Suprapubic skin (tissue), 4 donors: ENCODE measurements at regions not wholly inside any gene's neighbourhood (a gene's known extent, or its start where the extent isn't known, plus 50 kb on each side); places are given as distances from the start of the nearest gene placed in this dataset.

Source experiments
- DNase-seq, 2 donors: peaks; one replicate each; pipeline ENCODE4 v3.0.0-alpha.2; 2019; ENCODE audit warnings: low spot score in 2 of 2
- H3K27ac ChIP-seq: fragments of 200-600 bp; sonication (generic); one replicate; pipeline ENCODE4 v1.5.1; 2019
- H3K27me3 ChIP-seq: fragments of 200-600 bp; sonication (generic); one replicate; pipeline ENCODE4 v1.5.1; 2019
- H3K36me3 ChIP-seq: fragments of 200-600 bp; sonication (generic); one replicate; pipeline ENCODE4 v1.5.1; 2019
- H3K4me1 ChIP-seq: fragments of 200-600 bp; sonication (generic); one replicate; pipeline ENCODE4 v1.5.1; 2019
- H3K4me3 ChIP-seq: fragments of 200-600 bp; sonication (generic); one replicate; pipeline ENCODE4 v1.5.1; 2019; ENCODE audit warnings: mild to moderate bottlenecking
- H3K9me3 ChIP-seq: fragments of 200-600 bp; sonication (generic); one replicate; pipeline ENCODE4 v1.5.1; 2019
- EP300 ChIP-seq: sonication (generic); formaldehyde crosslinking; IDR thresholded peaks from one replicate; pipeline ENCODE4 v1.6.1; 2017; ENCODE audit warnings: antibody characterized with exemption
- POLR2A ChIP-seq, 2 donors: fragments of 450-650 bp; IDR thresholded peaks; one replicate each; pipeline ENCODE4 v1.6.1; 2017; ENCODE audit warnings: antibody characterized with exemption in 2 of 2, mild to moderate bottlenecking in 2 of 2, moderate library complexity in 2 of 2
- POLR2AphosphoS5 ChIP-seq, 3 donors: sonication (generic); formaldehyde crosslinking; IDR thresholded peaks; one replicate each; pipeline ENCODE4 v1.6.1; 2017; ENCODE audit warnings: antibody characterized with exemption in 3 of 3
- whole genome bisulfite sequencing: methylation state at CpG from one replicate; pipeline ENCODE4 v1.1.5; 2018; 5-methylcytosine and 5-hydroxymethylcytosine counted together
- TF ChIP-seq, protein P1 (sequence below), 2 donors: fragments of 200-600 bp in 1 of 2; fragments of 450-650 bp in 1 of 2; sonication (generic) in 1 of 2; IDR thresholded peaks; one replicate each; pipeline ENCODE4 v1.5.1; 2016 to 2019; ENCODE audit warnings: antibody characterized with exemption in 2 of 2, mild to moderate bottlenecking in 1 of 2, moderate library complexity in 1 of 2

DNA sequence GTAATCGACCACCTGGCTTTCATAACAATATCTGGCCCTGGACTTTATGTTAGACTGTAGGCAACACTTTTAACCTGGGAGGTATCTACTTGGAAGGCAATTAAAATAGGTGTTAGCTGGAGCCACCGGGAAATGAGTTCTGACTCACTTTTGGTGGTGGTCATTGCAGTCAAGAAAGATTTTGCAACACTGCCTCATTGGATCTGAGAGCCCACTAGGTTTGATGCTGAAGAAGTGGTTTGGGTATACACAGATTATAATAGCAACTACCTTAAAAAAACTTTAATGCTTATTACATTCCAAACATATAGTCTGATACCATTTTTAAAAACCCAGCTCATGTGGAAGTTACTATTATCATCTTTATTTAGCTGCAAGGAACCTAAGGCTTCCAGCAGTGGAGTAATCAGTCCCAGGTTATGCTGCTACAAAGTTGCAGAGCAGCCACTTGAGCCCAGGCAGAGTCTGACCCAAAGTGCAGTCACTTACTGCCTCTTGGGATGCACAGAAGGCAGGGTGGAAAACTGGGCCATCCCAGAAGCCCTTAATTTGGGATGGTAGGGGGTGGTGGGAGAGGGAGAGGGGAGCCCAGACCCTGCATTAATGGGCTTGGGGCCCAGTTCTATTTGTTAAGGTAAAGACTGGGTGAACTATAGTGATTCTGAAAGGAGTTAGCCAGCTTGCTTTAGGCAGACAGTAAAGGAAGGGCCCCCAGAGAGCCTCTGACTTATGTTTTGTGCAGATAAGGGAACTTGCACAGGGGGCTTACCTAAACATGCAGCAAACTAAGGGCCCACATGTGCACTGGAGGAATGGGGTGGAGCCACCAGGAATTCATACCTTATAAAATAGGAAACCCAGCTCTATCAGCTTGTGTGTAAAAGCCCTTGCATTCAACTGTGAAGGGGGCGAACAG is 149.4 kb downstream of the SNX19 start:
- no peaks in the 10 kb centered on the region for H3K27me3 ChIP-seq
- TF ChIP-seq, protein P1, sequence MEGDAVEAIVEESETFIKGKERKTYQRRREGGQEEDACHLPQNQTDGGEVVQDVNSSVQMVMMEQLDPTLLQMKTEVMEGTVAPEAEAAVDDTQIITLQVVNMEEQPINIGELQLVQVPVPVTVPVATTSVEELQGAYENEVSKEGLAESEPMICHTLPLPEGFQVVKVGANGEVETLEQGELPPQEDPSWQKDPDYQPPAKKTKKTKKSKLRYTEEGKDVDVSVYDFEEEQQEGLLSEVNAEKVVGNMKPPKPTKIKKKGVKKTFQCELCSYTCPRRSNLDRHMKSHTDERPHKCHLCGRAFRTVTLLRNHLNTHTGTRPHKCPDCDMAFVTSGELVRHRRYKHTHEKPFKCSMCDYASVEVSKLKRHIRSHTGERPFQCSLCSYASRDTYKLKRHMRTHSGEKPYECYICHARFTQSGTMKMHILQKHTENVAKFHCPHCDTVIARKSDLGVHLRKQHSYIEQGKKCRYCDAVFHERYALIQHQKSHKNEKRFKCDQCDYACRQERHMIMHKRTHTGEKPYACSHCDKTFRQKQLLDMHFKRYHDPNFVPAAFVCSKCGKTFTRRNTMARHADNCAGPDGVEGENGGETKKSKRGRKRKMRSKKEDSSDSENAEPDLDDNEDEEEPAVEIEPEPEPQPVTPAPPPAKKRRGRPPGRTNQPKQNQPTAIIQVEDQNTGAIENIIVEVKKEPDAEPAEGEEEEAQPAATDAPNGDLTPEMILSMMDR (IDR thresholded peaks at IDR 0.05): no peak
- no peak for TF ChIP-seq EP300
- TF ChIP-seq POLR2A (IDR thresholded peaks at IDR 0.05): no peak
- no peak for TF ChIP-seq POLR2AphosphoS5 (IDR thresholded peaks at IDR 0.05)
- no peaks in the 10 kb centered on the region for H3K36me3 ChIP-seq
- no peak for DNase-seq
- H3K4me3 ChIP-seq: no peak overlapping the region
- peaks cover 20% of the 10 kb centered on the region for H3K4me1 ChIP-seq
- H3K9me3 ChIP-seq: no peaks in the 10 kb centered on the region
- no peak overlapping the region for H3K27ac ChIP-seq
- WGBS: 70% methylated on average over 3 of the region's 3 CpGs

DNA sequence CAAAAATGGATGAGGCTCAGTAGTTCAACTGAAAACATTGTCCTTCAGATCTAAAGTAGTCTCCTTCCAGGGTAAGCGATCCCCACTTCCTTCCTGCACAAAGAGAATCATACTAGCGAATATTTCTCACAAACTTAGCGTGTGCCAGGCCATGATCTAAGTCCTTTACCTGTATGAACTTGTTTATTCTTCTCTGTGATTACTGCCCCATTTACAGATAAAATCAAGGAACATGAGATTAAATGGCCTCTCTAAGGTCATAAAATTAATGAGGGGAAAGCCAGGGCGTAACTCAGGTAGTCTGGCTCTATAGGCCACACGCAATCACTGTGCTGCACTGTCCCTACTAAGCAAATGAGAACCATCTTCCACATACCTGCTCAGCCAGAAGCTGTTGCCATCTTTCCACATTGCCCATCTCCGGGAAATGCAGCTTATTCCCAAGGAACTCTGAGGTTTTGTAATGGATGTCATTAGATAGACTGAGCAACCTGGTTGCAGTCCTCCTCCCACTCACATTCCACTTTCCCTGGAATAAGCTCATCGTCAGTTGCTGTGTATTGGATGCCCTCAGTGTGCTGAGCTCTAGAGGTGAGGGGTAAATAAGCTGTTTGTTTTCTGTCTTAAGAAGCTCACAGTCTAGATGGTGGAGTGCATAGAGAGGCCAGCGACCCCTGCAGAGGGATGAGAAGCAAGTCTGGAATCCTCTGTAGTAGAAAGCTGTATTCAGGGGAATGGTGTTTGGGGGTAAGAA is 146.3 kb downstream of the SNX19 start:
- no peak overlapping the region for H3K27ac ChIP-seq
- no peaks in the 10 kb centered on the region for H3K36me3 ChIP-seq
- TF ChIP-seq EP300 (no peak), POLR2AphosphoS5 (IDR thresholded peaks at IDR 0.05) (no peak), POLR2A (IDR thresholded peaks at IDR 0.05) (no peak)
- TF ChIP-seq, protein P1 (IDR thresholded peaks at IDR 0.05): no peak
- WGBS: 62% methylated on average over 8 of the region's 8 CpGs
- DNase-seq: no peak
- no peaks in the 10 kb centered on the region for H3K27me3 ChIP-seq
- no peak overlapping the region for H3K4me3 ChIP-seq
- H3K4me1 ChIP-seq: peaks cover 34% of the 10 kb centered on the region
- no peaks in the 10 kb centered on the region for H3K9me3 ChIP-seq

DNA sequence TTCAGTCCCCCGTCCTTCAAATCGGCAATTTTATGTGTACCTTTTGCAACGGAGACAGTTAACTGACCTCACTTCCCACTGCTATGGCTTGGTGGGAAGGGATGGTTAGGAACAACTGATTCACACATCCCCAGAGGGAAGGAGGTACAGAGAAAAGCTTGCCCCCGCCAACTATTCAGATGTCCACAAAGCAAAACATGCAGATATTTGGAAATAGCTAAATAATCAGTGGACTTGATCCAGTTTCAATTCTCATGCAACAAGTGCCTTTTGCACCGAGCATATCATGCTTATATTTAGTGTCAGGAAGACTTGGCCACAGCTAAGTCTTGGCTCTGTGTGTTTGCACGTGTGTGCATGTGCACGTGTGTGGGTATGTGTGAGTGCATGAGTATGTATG is 144.6 kb downstream of the SNX19 start:
- no peaks in the 10 kb centered on the region for H3K36me3 ChIP-seq
- 56% methylated on average over 7 of the region's 7 CpGs for WGBS
- peaks cover 38% of the 10 kb centered on the region for H3K4me1 ChIP-seq
- TF ChIP-seq POLR2AphosphoS5 (IDR thresholded peaks at IDR 0.05) (no peak), POLR2A (IDR thresholded peaks at IDR 0.05) (no peak), EP300 (no peak)
- TF ChIP-seq, protein P1 (IDR thresholded peaks at IDR 0.05): no peak
- no peaks in the 10 kb centered on the region for H3K9me3 ChIP-seq
- H3K27me3 ChIP-seq: no peaks in the 10 kb centered on the region
- no peak overlapping the region for H3K27ac ChIP-seq
- no peak overlapping the region for H3K4me3 ChIP-seq
- no peak for DNase-seq

DNA sequence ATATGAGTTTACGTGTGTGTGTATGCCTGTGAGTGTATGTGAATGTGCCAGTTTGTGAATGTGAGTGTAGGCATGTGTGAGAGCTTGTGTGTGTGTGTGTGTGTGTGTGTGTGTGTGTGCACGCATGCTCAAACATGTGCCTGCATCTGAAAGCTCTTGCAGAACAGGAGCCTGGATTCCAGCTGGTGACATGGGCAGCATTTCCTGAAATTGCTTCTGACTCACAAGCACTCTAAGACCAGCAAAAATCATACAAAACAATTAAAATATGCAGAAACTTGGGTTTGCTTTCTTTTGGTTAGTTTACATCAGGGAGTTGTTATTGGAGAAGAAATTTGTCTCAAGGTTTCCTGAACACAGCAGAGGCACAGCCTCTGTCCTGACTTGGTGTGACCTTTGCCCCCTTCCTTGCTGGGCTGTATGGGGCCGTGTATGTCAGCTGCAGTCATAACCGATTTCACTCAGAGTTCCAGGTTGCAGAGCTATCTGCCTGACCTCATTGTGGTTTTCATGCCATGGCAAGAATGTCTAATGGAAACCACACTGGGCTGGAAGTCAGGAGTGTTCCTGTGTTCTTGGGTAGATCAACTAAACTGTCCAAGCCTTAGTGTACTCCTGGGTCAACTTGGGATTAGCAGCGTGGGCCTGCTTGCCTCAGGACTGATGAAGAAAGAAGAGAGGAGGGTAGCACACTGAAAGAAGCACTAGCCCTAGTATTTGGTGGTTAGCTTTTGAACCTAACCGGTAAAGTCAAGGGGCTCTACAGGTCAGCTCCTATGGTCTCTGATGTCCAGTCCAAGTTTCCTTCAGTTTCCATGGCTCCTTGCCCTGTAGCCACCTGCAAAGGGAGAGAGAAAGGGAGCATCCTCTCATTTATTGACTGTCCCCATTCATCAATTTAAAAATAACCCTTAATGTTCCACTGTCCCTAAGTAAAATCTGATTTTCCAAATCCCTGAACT is 143.7 kb downstream of the SNX19 start:
- Histone ChIP-seq H3K4me1 (peaks cover 38% of the 10 kb centered on the region), H3K9me3 (no peaks in the 10 kb centered on the region), H3K27me3 (no peaks in the 10 kb centered on the region), H3K4me3 (no peak overlapping the region), H3K27ac (peak overlapping the region; percentile 36), H3K36me3 (no peaks in the 10 kb centered on the region)
- WGBS: 41% methylated on average over 6 of the region's 6 CpGs
- DNase-seq: no peak
- TF ChIP-seq POLR2AphosphoS5 (IDR thresholded peaks at IDR 0.05): peak in 1 of 3 donors; percentile 19
- no peak for TF ChIP-seq POLR2A (IDR thresholded peaks at IDR 0.05)

DNA sequence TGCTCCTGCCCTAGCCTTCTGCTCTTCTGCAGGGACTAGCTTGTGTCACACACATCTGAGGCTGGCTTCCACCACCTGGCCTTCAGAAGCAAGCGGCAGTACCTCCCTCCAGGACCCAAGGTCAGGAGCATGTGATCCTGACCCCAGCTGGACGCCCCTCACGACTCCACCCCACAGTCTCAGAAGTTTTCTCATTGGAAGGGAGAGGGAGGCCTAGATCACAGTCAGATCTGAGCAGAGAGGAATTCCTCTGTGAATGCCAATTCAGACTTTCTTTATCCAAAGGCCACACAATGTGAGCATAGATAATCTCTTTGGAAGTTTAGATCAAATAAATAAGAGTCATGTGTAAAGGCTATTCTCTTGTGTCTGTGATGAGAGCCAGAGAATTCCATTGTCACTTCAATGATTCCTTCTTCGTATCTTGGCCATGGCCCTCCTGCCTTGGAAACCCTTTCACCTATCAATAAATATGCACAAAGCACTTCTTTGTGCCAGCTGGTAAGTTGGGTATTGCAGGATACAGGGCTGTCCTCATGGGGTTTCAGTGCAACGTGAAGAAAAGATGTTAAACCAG is 142.9 kb downstream of the SNX19 start:
- no peak for DNase-seq
- Histone ChIP-seq H3K9me3 (no peaks in the 10 kb centered on the region), H3K4me3 (no peak overlapping the region), H3K4me1 (peaks cover 38% of the 10 kb centered on the region), H3K27ac (peak overlapping the region; percentile 36), H3K36me3 (no peaks in the 10 kb centered on the region), H3K27me3 (no peaks in the 10 kb centered on the region)
- 83% methylated on average over 5 of the region's 5 CpGs for WGBS
- TF ChIP-seq POLR2A (IDR thresholded peaks at IDR 0.05) (no peak), POLR2AphosphoS5 (IDR thresholded peaks at IDR 0.05) (no peak), EP300 (no peak)
- TF ChIP-seq, protein P1 (IDR thresholded peaks at IDR 0.05): no peak
